IPS DF 6.9 (cell line): ENCODE measurements at regions not wholly inside any gene's neighbourhood (a gene's known extent, or its start where the extent isn't known, plus 50 kb on each side); places are given as distances from the start of the nearest gene placed in this dataset.
"Not testable (repeated sequence)": the region's sequence is repeated elsewhere in the genome, so short reads cannot be mapped to it uniquely, and the experiment has no call there.

Source experiments
- DNase-seq: peaks from one replicate; pipeline ENCODE4 v3.0.0-alpha.2; 2013; ENCODE audit warnings: low read depth, low spot score
- H3K27ac ChIP-seq: one replicate; pipeline ENCODE4 v1.5.1; 2013; ENCODE audit warnings: low read length, control low read depth
- H3K27me3 ChIP-seq: 2 replicates; pipeline ENCODE4 v1.6.1; 2013; ENCODE audit warnings: mild to moderate bottlenecking, low read length; ENCODE audit not compliant: control insufficient read depth, insufficient read depth
- H3K36me3 ChIP-seq: 2 replicates; pipeline ENCODE4 v1.6.1; 2013; ENCODE audit warnings: low read length; ENCODE audit not compliant: control insufficient read depth, insufficient read depth
- H3K4me1 ChIP-seq: 2 replicates; pipeline ENCODE4 v1.6.1; 2013; ENCODE audit warnings: low read length; ENCODE audit not compliant: control insufficient read depth, insufficient read depth
- H3K4me3 ChIP-seq: 2 replicates; pipeline ENCODE4 v1.5.1; 2013; ENCODE audit warnings: mild to moderate bottlenecking, low read length
- H3K9me3 ChIP-seq: 2 replicates; pipeline ENCODE4 v1.6.1; 2013; ENCODE audit warnings: low read length, inconsistent platforms; ENCODE audit not compliant: control insufficient read depth, insufficient read depth
- WGBS: extraction: QIAGEN DNeasy Blood & Tissue Kit; methylation state at CpG from one replicate; pipeline ENCODE4 v1.1.7; 2013; ENCODE audit warnings: mixed read lengths, missing lambda C conversion rate; ENCODE audit not compliant: insufficient read length, insufficient coverage; 5-methylcytosine and 5-hydroxymethylcytosine counted together

DNA sequence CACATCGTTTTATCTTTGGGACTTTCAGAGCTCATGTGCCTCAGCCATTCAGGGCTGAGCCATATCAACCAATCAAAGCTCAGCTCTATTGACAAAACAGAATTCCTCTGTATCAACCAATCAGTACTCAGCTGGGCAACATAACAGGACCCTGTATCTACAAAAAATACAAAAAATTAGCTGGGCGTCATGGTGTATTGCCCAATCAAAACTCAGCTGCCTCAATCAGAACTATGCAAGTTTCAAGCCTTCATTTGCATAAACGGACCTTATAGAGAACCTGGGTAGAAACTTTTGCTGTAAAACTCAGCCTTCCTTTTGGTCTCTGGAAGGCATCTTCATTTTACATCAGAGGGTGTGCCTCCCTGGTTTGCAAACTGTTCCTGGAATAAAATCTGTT is 77.1 kb downstream of the ZNF467 start:
- no peaks in the 10 kb centered on the region for H3K9me3 ChIP-seq
- no CpG with 5 or more reads among the region's 3 CpGs for WGBS
- no peaks in the 10 kb centered on the region for H3K4me1 ChIP-seq
- H3K27me3 ChIP-seq: no peaks in the 10 kb centered on the region
- no peak overlapping the region for H3K27ac ChIP-seq
- no peaks in the 10 kb centered on the region for H3K36me3 ChIP-seq
- DNase-seq: no peak
- no peak overlapping the region for H3K4me3 ChIP-seq

DNA sequence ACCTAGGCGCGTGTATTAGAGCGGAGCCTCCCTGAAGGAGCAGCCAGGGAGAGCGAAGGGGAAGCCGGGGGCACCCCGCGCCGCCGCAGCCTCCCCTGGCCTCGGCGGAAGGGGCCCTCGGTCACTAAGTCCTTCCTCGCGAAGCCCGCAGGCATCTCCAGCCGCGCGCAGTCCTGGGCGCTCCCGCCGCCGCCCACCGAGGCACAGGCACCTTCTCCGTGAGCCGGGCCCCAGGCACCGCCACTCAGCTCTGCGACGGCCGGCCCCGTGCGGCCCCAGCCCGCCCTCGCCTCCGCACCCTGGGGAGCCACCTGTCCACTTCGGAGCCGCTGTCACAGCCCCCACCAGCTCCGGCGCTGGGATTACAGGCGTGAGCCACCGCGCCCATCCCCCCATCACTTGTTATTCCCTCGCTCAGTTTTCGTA is 80.8 kb downstream of the ZNF467 start:
- no CpG with 5 or more reads among the region's 43 CpGs for WGBS
- H3K27ac ChIP-seq: no peak overlapping the region
- no peaks in the 10 kb centered on the region for H3K9me3 ChIP-seq

DNA sequence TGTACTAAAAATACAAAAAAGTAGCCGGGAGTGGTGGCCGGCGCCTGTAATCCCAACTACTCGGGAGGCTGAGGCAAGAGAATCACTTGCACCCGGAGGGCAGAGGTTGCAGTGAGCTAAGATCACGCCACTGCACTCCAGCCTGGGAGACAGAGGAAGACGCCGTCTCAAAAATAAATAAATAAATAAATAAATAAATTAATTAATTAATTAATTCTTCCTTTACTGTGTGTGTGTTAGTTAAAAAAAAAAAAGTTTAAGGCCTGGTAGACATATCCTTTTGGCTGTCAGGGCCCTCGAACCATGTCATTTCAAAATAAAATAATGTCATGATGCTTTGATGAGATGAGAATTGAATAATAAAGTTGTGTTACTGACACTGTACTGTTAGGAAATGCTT is 81.3 kb downstream of the ZNF467 start:
- DNase-seq: no peak
- no peaks in the 10 kb centered on the region for H3K36me3 ChIP-seq
- H3K27ac ChIP-seq: no peak overlapping the region
- peaks cover 1% of the 10 kb centered on the region; the same call in 1 of the 2 replicates for H3K4me1 ChIP-seq
- H3K9me3 ChIP-seq: no peaks in the 10 kb centered on the region
- peak overlapping the region; percentile 48; the same call in 1 of the 2 replicates for H3K4me3 ChIP-seq
- no peaks in the 10 kb centered on the region for H3K27me3 ChIP-seq
- no CpG with 5 or more reads among the region's 9 CpGs for WGBS

More for the DNA sequence above, 80.8 kb downstream of the ZNF467 start:
- Histone ChIP-seq H3K27me3 (no peaks in the 10 kb centered on the region), H3K36me3 (no peaks in the 10 kb centered on the region), H3K4me1 (peaks cover 1% of the 10 kb centered on the region; the same call in 1 of the 2 replicates), H3K4me3 (peak overlapping the region; percentile 48; the same call in 1 of the 2 replicates)
- no peak for DNase-seq

DNA sequence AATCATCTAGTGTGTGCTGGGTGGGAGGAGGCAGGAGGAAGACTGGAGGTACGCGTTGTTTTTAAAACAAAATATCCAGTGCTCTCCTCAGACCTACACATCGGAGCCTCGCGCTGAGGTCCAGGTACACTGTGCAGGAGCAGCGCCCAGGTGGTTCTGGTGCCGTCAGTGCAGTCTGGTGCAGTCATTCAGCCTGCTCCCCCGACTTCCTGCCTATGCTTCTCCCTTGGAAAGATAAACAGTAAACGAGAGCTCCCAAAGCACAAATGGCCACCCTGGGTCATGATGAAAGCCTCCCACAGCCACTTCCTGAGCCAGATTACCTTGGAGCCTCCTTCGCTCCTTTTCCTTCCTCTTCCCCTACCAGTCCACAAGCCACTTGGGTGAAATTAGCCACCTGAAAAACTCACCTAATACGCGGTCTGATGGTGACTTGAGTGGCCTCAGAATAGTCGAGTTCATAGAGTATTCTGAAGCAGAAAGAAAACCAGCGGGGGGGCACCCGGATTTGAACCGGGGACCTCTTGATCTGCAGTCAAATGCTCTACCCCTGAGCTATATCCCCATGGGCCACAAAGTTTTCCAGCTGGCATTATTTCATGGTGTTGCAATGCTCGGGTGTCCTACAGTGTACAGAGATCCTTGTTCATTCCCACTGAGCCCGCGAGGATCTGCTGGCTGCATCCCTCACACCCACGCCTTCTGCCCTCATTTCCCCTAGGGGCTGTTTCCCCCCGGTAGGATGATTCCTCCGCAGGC is 82.5 kb downstream of the ZNF467 start:
- peak overlapping the region; percentile 27; the same call in 1 of the 2 replicates for H3K4me3 ChIP-seq
- no CpG with 5 or more reads among the region's 22 CpGs for WGBS

DNA sequence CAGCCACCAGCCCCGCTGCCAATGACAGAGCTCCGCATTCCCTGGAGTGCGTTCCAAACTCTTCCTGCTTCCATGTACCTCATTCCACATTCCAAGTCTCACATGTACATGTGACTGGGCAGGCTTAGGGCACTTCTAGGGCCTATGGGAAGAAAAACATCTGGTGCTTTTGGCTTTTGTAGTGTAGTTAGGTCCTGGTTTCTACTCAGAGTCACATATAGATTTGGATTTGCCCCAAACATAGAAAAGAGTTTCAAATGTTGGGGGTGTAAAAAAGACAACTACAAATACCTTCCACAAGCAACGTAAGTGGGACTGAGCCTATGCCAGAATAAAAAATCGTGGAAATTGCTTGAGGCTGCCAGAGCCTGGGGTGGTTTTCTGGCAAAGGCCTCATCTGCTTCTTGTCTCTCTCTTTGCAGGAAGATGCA is 84.1 kb downstream of the ZNF467 start:
- H3K4me1 ChIP-seq: peaks cover 1% of the 10 kb centered on the region; the same call in 1 of the 2 replicates
- H3K27me3 ChIP-seq: no peaks in the 10 kb centered on the region
- H3K27ac ChIP-seq: no peak overlapping the region
- DNase-seq: no peak
- H3K9me3 ChIP-seq: no peaks in the 10 kb centered on the region
- no peak overlapping the region for H3K4me3 ChIP-seq
- WGBS: no CpG with 5 or more reads among the region's 5 CpGs
- H3K36me3 ChIP-seq: no peaks in the 10 kb centered on the region

More for the DNA sequence above, 82.5 kb downstream of the ZNF467 start:
- Histone ChIP-seq H3K27ac (no peak overlapping the region), H3K27me3 (no peaks in the 10 kb centered on the region), H3K4me1 (peaks cover 1% of the 10 kb centered on the region; the same call in 1 of the 2 replicates), H3K36me3 (no peaks in the 10 kb centered on the region), H3K9me3 (no peaks in the 10 kb centered on the region)
- DNase-seq: no peak

DNA sequence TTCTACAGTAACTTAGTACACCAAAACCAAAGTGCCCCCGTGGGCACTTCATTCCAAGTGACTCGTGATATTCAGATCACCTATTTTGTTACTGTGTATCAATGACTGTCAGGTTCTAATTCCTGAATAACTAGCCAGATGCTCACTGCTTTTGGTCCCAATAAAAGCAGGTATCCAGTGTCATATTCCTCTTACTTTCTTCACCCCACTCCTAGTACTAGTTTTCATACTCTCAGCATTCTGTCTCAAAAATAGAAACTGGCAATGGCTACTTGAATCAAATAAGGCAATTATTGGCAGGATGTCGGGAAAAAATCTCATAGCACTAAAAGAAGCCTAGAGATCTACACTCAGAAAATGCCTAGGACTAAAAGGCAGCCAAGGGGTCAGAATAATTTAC is 84.6 kb downstream of the ZNF467 start:
- H3K27ac ChIP-seq: no peak overlapping the region
- H3K27me3 ChIP-seq: no peaks in the 10 kb centered on the region
- H3K4me1 ChIP-seq: peaks cover 1% of the 10 kb centered on the region; the same call in 1 of the 2 replicates
- WGBS: no CpG with 5 or more reads among the region's 3 CpGs
- H3K4me3 ChIP-seq: no peak overlapping the region
- no peak for DNase-seq
- no peaks in the 10 kb centered on the region for H3K36me3 ChIP-seq
- H3K9me3 ChIP-seq: no peaks in the 10 kb centered on the region

DNA sequence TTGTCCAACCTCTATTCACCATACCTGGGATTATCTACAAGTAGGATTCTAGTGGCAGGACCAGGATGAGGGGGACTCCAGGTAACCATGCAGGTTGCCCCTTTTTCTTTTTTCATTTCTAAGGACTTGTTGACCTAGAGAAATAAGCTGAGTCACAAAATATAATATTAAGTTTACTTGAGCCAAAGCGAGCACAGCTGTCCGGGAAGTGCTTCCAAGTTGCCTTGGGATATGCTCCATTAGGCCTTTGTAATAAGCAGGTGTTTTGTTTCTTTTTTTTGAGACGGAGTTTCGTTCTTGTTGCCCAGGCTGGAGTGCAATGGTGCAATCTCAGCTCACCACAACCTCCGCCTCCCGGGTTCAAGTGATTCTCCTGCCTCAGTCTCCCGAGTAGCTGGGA is 85.6 kb downstream of the ZNF467 start:
- WGBS: no CpG with 5 or more reads among the region's 7 CpGs
- not testable (repeated sequence) for H3K4me1 ChIP-seq, H3K36me3 ChIP-seq, H3K27me3 ChIP-seq, DNase-seq, H3K9me3 ChIP-seq, H3K4me3 ChIP-seq, H3K27ac ChIP-seq

DNA sequence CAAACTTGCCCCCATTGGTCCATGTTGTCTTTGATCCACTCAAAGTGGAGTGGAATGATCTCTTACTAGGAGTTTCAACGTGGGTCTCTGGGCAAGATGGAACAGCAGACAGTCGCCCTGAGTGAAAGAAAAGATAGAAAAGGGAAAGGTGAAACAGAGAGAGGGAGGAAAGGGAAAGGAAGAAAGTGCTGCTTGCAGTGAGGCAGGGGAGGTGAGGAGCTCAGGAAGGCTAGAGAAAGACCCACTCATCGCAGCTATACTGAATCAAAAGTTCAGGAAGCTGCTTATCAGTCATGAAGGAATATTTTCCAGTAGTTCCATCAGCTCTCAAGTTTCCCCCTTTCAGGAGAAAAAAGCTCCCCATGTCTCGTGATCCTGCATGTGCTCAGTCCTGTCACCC is 86.9 kb downstream of the ZNF467 start:
- no peak for DNase-seq
- peaks cover 1% of the 10 kb centered on the region; the same call in 1 of the 2 replicates for H3K4me1 ChIP-seq
- H3K9me3 ChIP-seq: no peaks in the 10 kb centered on the region
- H3K36me3 ChIP-seq: no peaks in the 10 kb centered on the region
- no peaks in the 10 kb centered on the region for H3K27me3 ChIP-seq
- no CpG with 5 or more reads among the region's 4 CpGs for WGBS
- no peak overlapping the region for H3K4me3 ChIP-seq
- H3K27ac ChIP-seq: no peak overlapping the region

DNA sequence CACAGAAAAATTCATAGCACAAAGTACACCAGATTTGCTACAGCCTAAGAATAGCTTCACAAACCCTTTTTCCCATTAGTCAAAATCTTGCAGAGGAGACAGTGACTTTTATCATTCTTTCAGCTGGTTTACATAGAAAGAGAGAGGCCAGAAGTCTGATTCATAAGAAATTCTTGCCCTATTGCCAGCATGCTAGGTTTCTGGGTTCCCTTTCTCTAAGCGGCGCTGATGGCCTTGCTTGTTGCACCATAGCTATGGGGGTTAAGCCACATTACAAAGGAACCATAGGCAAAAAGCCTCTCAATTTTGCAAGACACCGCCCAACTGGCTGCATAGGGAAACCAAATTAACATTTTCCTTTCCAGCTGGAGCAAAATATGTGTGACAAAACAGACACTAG is 87.4 kb downstream of the ZNF467 start:
- Histone ChIP-seq H3K9me3 (no peaks in the 10 kb centered on the region), H3K27ac (no peak overlapping the region), H3K4me1 (peaks cover 1% of the 10 kb centered on the region; the same call in 1 of the 2 replicates), H3K27me3 (no peaks in the 10 kb centered on the region), H3K36me3 (no peaks in the 10 kb centered on the region), H3K4me3 (no peak overlapping the region)
- no peak for DNase-seq
- no CpG with 5 or more reads among the region's 3 CpGs for WGBS

DNA sequence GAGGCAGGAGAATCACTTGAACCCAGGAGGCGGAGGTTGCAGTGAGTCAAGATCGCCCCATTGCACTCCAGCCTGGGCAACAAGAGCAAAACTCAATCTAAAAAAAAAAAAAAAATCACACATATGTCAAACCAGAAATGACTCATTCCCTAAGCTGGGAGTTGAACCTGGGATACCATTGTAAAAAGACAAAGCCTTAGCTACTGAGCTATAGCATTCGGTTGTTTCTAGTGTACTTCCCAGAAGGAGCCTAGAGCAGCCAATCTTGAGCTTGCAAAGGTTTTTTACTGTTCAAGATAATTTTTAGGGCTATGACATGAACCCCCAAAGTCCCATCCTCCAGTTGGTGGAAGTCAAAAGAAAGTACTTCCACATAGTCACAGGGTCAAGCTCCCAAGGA is 87.9 kb downstream of the ZNF467 start:
- Histone ChIP-seq H3K4me1 (peaks cover under 1% of the 10 kb centered on the region; the same call in 1 of the 2 replicates), H3K27ac (no peak overlapping the region), H3K9me3 (no peaks in the 10 kb centered on the region), H3K36me3 (no peaks in the 10 kb centered on the region), H3K4me3 (no peak overlapping the region), H3K27me3 (no peaks in the 10 kb centered on the region)
- WGBS: no CpG with 5 or more reads among the region's 3 CpGs
- DNase-seq: no peak

DNA sequence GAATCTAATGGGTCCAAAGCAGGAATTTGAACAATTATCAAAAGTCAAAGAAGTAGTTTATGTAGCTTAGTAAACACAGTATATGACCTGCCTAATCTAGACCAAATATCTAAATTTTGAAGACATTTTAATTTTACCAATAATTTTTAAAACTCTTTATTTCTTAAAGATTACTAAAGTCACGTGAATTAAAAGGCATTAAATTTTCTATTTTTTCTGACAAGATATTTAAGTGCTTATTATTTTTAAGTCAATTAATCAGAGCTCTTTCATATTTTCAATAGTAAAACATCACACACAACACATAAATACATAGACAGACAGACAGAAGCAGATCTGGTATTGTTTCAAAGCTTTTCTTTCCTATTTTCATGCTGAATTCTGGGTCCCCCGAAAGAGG is 89.5 kb downstream of the ZNF467 start:
- Histone ChIP-seq H3K27me3 (no peaks in the 10 kb centered on the region), H3K4me1 (no peaks in the 10 kb centered on the region; the same call in 1 of the 2 replicates), H3K36me3 (no peaks in the 10 kb centered on the region), H3K4me3 (no peak overlapping the region), H3K27ac (no peak overlapping the region), H3K9me3 (no peaks in the 10 kb centered on the region)
- WGBS: no CpG with 5 or more reads among the region's 2 CpGs
- no peak for DNase-seq
